H1 (cell line): ENCODE measurements at regions not wholly inside any gene's neighbourhood (a gene's known extent, or its start where the extent isn't known, plus 50 kb on each side); places are given as distances from the start of the nearest gene placed in this dataset.

Experiments
- HDAC6 ChIP-seq: IDR thresholded peaks from one replicate; pipeline ENCODE4 v1.7.1; 2012; ENCODE audit warnings: low read depth, mild to moderate bottlenecking, inconsistent platforms, low read length, moderate library complexity
- POLR2A ChIP-seq, 2 experiments: IDR thresholded peaks; 1 replicate in 1 of 2; 2 replicates in 1 of 2; pipeline ENCODE4 v1.6.1; 2011; ENCODE audit warnings: low read depth in 2 of 2, low read length in 2 of 2, mild to moderate bottlenecking in 2 of 2; ENCODE audit errors: control extremely low read depth in 1 of 2
- TF ChIP-seq, protein P1 (sequence below), 3 experiments: IDR thresholded peaks; 1 replicate in 2 of 3; 2 replicates in 1 of 3; pipeline versions ENCODE4 v1.5.1 to v1.6.1; 2011; ENCODE audit warnings: low read length in 3 of 3, mild to moderate bottlenecking in 3 of 3, inconsistent platforms in 2 of 3, low read depth in 1 of 3, moderate library complexity in 1 of 3; ENCODE audit not compliant: insufficient read depth in 1 of 3; ENCODE audit errors: control extremely low read depth in 1 of 3
- TF ChIP-seq, protein P2 (sequence below): IDR thresholded peaks from 2 replicates; pipeline ENCODE4 v1.6.1; 2011; ENCODE audit warnings: low read length, improper control_type of control experiment

DNA sequence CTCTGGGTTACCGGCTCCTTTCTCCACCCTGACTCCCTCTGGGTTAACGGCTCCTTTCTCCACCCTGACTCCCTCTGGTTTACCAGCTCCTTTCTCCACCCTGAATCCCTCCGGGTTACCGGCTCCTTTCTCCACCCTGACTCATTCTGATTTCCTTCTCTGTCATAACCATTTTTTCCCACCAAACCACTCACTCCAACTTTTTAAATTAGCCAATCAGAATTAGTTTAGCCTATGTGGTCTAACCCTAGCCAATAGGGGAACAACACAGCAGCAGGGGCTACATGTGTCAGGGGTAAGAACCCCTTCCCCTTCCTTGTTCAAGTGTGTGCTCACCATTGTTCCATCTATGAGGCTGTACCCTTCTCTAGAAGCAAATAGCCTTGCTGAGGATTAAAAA lies 98.4 kb upstream of the RBM19 start:
- TF ChIP-seq, protein P1, sequence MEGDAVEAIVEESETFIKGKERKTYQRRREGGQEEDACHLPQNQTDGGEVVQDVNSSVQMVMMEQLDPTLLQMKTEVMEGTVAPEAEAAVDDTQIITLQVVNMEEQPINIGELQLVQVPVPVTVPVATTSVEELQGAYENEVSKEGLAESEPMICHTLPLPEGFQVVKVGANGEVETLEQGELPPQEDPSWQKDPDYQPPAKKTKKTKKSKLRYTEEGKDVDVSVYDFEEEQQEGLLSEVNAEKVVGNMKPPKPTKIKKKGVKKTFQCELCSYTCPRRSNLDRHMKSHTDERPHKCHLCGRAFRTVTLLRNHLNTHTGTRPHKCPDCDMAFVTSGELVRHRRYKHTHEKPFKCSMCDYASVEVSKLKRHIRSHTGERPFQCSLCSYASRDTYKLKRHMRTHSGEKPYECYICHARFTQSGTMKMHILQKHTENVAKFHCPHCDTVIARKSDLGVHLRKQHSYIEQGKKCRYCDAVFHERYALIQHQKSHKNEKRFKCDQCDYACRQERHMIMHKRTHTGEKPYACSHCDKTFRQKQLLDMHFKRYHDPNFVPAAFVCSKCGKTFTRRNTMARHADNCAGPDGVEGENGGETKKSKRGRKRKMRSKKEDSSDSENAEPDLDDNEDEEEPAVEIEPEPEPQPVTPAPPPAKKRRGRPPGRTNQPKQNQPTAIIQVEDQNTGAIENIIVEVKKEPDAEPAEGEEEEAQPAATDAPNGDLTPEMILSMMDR (IDR thresholded peaks at IDR 0.05; ENCODE audit: control extremely low read depth in 1 of 3, insufficient read depth in 1 of 3, low read depth in 1 of 3, low read length in 3 of 3): no peak
- no peak for TF ChIP-seq HDAC6
- TF ChIP-seq POLR2A (IDR thresholded peaks at IDR 0.05; ENCODE audit: control extremely low read depth in 1 of 2, low read depth in 2 of 2, low read length in 2 of 2): no peak
- TF ChIP-seq, protein P2, sequence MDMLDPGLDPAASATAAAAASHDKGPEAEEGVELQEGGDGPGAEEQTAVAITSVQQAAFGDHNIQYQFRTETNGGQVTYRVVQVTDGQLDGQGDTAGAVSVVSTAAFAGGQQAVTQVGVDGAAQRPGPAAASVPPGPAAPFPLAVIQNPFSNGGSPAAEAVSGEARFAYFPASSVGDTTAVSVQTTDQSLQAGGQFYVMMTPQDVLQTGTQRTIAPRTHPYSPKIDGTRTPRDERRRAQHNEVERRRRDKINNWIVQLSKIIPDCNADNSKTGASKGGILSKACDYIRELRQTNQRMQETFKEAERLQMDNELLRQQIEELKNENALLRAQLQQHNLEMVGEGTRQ: no peak
